Stomach (tissue), 8 donors: ENCODE measurements at regions not wholly inside any gene's neighbourhood (a gene's known extent, or its start where the extent isn't known, plus 50 kb on each side); places are given as distances from the start of the nearest gene placed in this dataset.
A peak's percentile ranks its signal among the peaks of the same experiment; 100 is the strongest.
"Not testable (repeated sequence)": the region's sequence is repeated elsewhere in the genome, so short reads cannot be mapped to it uniquely, and the experiment has no call there.

ENCODE experiments used
- DNase-seq, 2 donors: peaks; one replicate each; pipeline versions ENCODE4 v3.0.0 to v3.0.0-alpha.2; 2013 to 2019
- H3K27ac ChIP-seq, 5 donors: fragments of 200-600 bp in 4 of 5; sonication (generic) in 4 of 5; one replicate each; pipeline ENCODE4 v1.5.1; 2013 to 2019; ENCODE audit warnings: mild to moderate bottlenecking in 1 of 5, moderate library complexity in 1 of 5
- H3K27me3 ChIP-seq, 3 donors: fragments of 200-600 bp; sonication (generic); one replicate each; pipeline ENCODE4 v1.5.1; 2017 to 2019; ENCODE audit warnings: mixed run types in 1 of 3
- H3K36me3 ChIP-seq, 4 donors: fragments of 200-600 bp; sonication (generic); 1 replicate in 3 of 4; 2 replicates in 1 of 4; pipeline ENCODE4 v1.5.1; 2016 to 2019
- H3K4me1 ChIP-seq, 4 donors: fragments of 200-600 bp; sonication (generic); one replicate each; pipeline ENCODE4 v1.5.1; 2016 to 2019
- H3K4me3 ChIP-seq, 4 donors: fragments of 200-600 bp; sonication (generic) in 3 of 4; one replicate each; pipeline ENCODE4 v1.5.1; 2016 to 2019; ENCODE audit warnings: mild to moderate bottlenecking in 1 of 4
- H3K9me3 ChIP-seq, 4 donors: fragments of 200-600 bp; sonication (generic); one replicate each; pipeline ENCODE4 v1.5.1; 2016 to 2019
- EP300 ChIP-seq: sonication (generic); formaldehyde crosslinking; IDR thresholded peaks from one replicate; pipeline ENCODE4 v1.6.1; 2017; ENCODE audit warnings: antibody characterized with exemption
- POLR2A ChIP-seq, 4 donors: fragments of 450-650 bp; IDR thresholded peaks; one replicate each; pipeline ENCODE4 v1.6.1; 2016; ENCODE audit warnings: antibody characterized with exemption in 4 of 4, control low read depth in 2 of 4, mild to moderate bottlenecking in 1 of 4, moderate library complexity in 1 of 4
- POLR2AphosphoS5 ChIP-seq, 3 donors: sonication (generic); formaldehyde crosslinking; IDR thresholded peaks; one replicate each; pipeline ENCODE4 v1.6.1; 2016; ENCODE audit warnings: antibody characterized with exemption in 3 of 3
- WGBS, 5 donors: extraction: QIAGEN DNeasy Blood & Tissue Kit in 3 of 5; methylation state at CpG; one replicate each; pipeline versions ENCODE4 v1.1.5 to v1.1.7; 2013 to 2018; 5-methylcytosine and 5-hydroxymethylcytosine counted together
- intact Hi-C: fragments of 100-400 bp; cut with DNase I; formaldehyde crosslinking; loops from one replicate; pipeline ENCODE4 v1.15.1; 2023; ENCODE audit warnings: low total_unique reads
- TF ChIP-seq, protein P1 (sequence below), 7 experiments: fragments of 450-650 bp in 4 of 7; fragments of 200-600 bp in 3 of 7; sonication (generic) in 3 of 7; IDR thresholded peaks; one replicate each; pipeline ENCODE4 v1.5.1; 2016 to 2019; ENCODE audit warnings: antibody characterized with exemption in 7 of 7, control low read depth in 2 of 7, mild to moderate bottlenecking in 1 of 7
- donor health status: healthy with polysubstance abuse.
- donor health status: Bipolar disorder and iron deficiency.
- donor health status: healthy.

- 51 to 71% (median 61%) methylated on average over 5 of the region's 5 CpGs for WGBS, 5 donors
- H3K9me3 ChIP-seq, result no peaks in the 10 kb centered on the region
- DNase-seq, result peak in 1 of 2 donors; percentile 38
- intact Hi-C loops, result loop anchor here (10.0 kb wide), 1 partner anchor 123 kb away; no protein-coding TSS in a partner anchor
- no peaks in the 10 kb centered on the region for H3K36me3 ChIP-seq
- TF ChIP-seq POLR2AphosphoS5 (IDR thresholded peaks at IDR 0.05) (peak in 1 of 3 donors; percentile 6), EP300 (no peak), POLR2A (IDR thresholded peaks at IDR 0.05) (no peak)
- TF ChIP-seq, protein P1, sequence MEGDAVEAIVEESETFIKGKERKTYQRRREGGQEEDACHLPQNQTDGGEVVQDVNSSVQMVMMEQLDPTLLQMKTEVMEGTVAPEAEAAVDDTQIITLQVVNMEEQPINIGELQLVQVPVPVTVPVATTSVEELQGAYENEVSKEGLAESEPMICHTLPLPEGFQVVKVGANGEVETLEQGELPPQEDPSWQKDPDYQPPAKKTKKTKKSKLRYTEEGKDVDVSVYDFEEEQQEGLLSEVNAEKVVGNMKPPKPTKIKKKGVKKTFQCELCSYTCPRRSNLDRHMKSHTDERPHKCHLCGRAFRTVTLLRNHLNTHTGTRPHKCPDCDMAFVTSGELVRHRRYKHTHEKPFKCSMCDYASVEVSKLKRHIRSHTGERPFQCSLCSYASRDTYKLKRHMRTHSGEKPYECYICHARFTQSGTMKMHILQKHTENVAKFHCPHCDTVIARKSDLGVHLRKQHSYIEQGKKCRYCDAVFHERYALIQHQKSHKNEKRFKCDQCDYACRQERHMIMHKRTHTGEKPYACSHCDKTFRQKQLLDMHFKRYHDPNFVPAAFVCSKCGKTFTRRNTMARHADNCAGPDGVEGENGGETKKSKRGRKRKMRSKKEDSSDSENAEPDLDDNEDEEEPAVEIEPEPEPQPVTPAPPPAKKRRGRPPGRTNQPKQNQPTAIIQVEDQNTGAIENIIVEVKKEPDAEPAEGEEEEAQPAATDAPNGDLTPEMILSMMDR (IDR thresholded peaks at IDR 0.05), result no peak
- peaks cover 23 to 59% (median 28%) of the 10 kb centered on the region in 4 donors for H3K4me1 ChIP-seq
- no peaks in the 10 kb centered on the region for H3K27me3 ChIP-seq
- H3K27ac ChIP-seq, result peak overlapping the region in 4 of 5 donors; percentile 78 to 91 (median 88)
- H3K4me3 ChIP-seq, result no peak overlapping the region
Measured at GRCh38 chr15:92801774-92802464, 98.2 kb upstream of the CHD2 start.

- no peak for TF ChIP-seq POLR2A (IDR thresholded peaks at IDR 0.05)
- no peak for TF ChIP-seq POLR2AphosphoS5 (IDR thresholded peaks at IDR 0.05)
- TF ChIP-seq, protein P1 (IDR thresholded peaks at IDR 0.05), result no peak
- no peak for TF ChIP-seq EP300
- H3K27me3 ChIP-seq, result no peaks in the 10 kb centered on the region
- intact Hi-C loops, result loop anchor here (10.0 kb wide), 1 partner anchor 121 kb away; no protein-coding TSS in a partner anchor
- peak overlapping the region; percentile 50 to 91 (median 85) for H3K27ac ChIP-seq
- 39 to 79% (median 60%) methylated on average over 1 of the region's 1 CpG for WGBS, 5 donors
- H3K9me3 ChIP-seq, result no peaks in the 10 kb centered on the region
- no peaks in the 10 kb centered on the region for H3K36me3 ChIP-seq
- H3K4me1 ChIP-seq, result peaks cover 26 to 63% (median 34%) of the 10 kb centered on the region in 4 donors
- H3K4me3 ChIP-seq, result no peak overlapping the region
- no peak for DNase-seq
Measured at GRCh38 chr15:92803536-92803851, 96.6 kb upstream of the CHD2 start.

DNA sequence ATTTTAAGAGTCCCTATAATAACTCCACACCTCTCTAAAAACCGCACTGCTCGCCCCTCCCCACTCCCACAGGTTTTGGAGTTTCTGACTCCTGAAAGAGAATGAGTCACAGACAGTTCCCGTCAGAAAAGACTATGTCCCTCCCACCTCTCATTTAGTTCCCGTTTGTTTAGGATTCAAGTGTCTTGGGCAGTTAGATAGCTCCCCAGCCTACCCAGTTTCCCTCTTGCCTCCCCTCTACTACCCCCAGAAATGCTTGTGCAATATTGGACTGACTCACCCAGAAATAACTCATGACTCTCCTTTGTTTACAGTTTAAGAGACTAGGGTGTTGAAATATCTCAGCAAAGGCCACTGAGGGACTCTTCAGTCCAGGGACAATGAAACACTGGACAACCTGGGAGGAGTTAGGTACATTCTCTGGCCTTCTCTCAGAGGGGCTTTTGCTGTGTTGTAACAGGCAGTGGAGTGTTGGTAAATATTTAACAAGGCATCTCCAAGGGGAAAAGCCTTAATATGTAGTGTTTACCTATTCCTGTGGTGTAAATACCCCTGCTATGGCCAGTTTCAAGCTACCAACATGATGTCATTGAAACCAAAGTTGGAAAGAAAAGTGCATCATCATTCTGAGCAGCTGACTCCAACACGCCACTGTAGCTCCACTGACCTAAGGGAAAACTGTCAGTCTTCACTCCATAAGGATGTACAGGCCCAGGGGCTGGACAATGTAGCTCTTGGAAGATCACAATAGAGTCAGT, 96.1 kb upstream of the CHD2 start:
- peak; percentile 60 to 74 for DNase-seq
- H3K36me3 ChIP-seq, result no peaks in the 10 kb centered on the region
- no peak overlapping the region for H3K4me3 ChIP-seq
- no peaks in the 10 kb centered on the region for H3K9me3 ChIP-seq
- WGBS, 5 donors, result 24 to 62% (median 44%) methylated on average over 5 of the region's 5 CpGs
- peak overlapping the region; percentile 50 to 91 (median 85) for H3K27ac ChIP-seq
- intact Hi-C loops, result loop anchor here (10.0 kb wide), 1 partner anchor 121 kb away; no protein-coding TSS in a partner anchor
- peak; percentile 28 for TF ChIP-seq EP300
- TF ChIP-seq, protein P1 (IDR thresholded peaks at IDR 0.05), result no peak
- TF ChIP-seq POLR2A (IDR thresholded peaks at IDR 0.05), result no peak
- TF ChIP-seq POLR2AphosphoS5 (IDR thresholded peaks at IDR 0.05), result peak; percentile 81 to 89 (median 87)
- peaks cover 27 to 63% (median 36%) of the 10 kb centered on the region in 4 donors for H3K4me1 ChIP-seq
- H3K27me3 ChIP-seq, result no peaks in the 10 kb centered on the region

DNA sequence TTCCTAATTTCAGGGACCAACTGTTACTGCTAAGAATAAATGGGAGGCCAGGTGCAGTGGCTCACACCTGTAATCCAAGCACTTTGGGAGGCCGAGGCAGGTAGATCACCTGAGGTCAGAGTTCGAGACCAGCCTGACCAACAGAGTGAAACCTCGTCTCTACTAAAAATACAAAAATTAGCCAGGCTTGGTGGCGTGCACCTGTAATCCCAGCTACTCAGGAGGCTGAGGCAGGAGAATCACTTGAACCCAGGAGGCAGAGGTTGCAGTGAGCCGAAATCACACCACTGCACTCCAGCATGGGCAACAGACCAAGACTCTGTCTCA, 95.6 kb upstream of the CHD2 start:
- intact Hi-C loops, result loop anchor here (10.0 kb wide), 1 partner anchor 120 kb away; no protein-coding TSS in a partner anchor
- WGBS, 5 donors, result 92 to 98% (median 95%) methylated on average over 5 of the region's 5 CpGs
- Histone ChIP-seq H3K27ac (peak overlapping the region; percentile 47 to 91 (median 85)), H3K4me1 (peaks cover 27 to 63% (median 36%) of the 10 kb centered on the region in 4 donors)
- not testable (repeated sequence) for H3K9me3 ChIP-seq, DNase-seq, H3K4me3 ChIP-seq, H3K36me3 ChIP-seq, H3K27me3 ChIP-seq
